SKM-1 (cell line): ENCODE measurements at regions not wholly inside any gene's neighbourhood (a gene's known extent, or its start where the extent isn't known, plus 50 kb on each side); places are given as distances from the start of the nearest gene placed in this dataset.
"Not testable (repeated sequence)": the region's sequence is repeated elsewhere in the genome, so short reads cannot be mapped to it uniquely, and the experiment has no call there.

ENCODE experiments used
- DNase-seq: peaks from one replicate; lab custom pipeline; 2025; ENCODE audit not compliant: unreplicated experiment; lab: John Stamatoyannopoulos, UW

- DNase-seq = not testable (repeated sequence)
Observed at GRCh38 chr13:79836121-79836520, 355.2 kb downstream of the NDFIP2 start.

GRCh38 chr13:79834876-79835275, 353.9 kb downstream of the NDFIP2 start:
- DNase-seq = no peak

GRCh38 chr13:79833991-79834390, 353.0 kb downstream of the NDFIP2 start:
- DNase-seq = no peak

GRCh38 chr13:79831556-79831955, 350.6 kb downstream of the NDFIP2 start:
- DNase-seq = no peak

- DNase-seq = no peak
Observed at GRCh38 chr13:79830945-79831344, 350.0 kb downstream of the NDFIP2 start.

- DNase-seq = no peak
Observed at GRCh38 chr13:79830426-79830825, 349.5 kb downstream of the NDFIP2 start.

GRCh38 chr13:79829880-79830279, 348.9 kb downstream of the NDFIP2 start:
- DNase-seq = no peak

GRCh38 chr13:79825959-79826358, 345.0 kb downstream of the NDFIP2 start:
- DNase-seq = no peak

GRCh38 chr13:79815041-79815440, 334.1 kb downstream of the NDFIP2 start:
- DNase-seq = no peak

GRCh38 chr13:79812070-79812850, 331.3 kb downstream of the NDFIP2 start:
- DNase-seq = peak; percentile 10

GRCh38 chr13:79811170-79811569, 330.2 kb downstream of the NDFIP2 start:
- no peak for DNase-seq

- no peak for DNase-seq
Observed at GRCh38 chr13:79810669-79811068, 329.7 kb downstream of the NDFIP2 start.

- DNase-seq = no peak
Observed at GRCh38 chr13:79810018-79810417, 329.1 kb downstream of the NDFIP2 start.

- DNase-seq = no peak
Observed at GRCh38 chr13:79808475-79808874, 327.5 kb downstream of the NDFIP2 start.

- no peak for DNase-seq
Observed at GRCh38 chr13:79807554-79807953, 326.6 kb downstream of the NDFIP2 start.

GRCh38 chr13:79806821-79807220, 325.9 kb downstream of the NDFIP2 start:
- DNase-seq = no peak

- no peak for DNase-seq
Observed at GRCh38 chr13:79805317-79805716, 324.4 kb downstream of the NDFIP2 start.

- DNase-seq = no peak
Observed at GRCh38 chr13:79803989-79804388, 323.0 kb downstream of the NDFIP2 start.

- no peak for DNase-seq
Observed at GRCh38 chr13:79803296-79803695, 322.3 kb downstream of the NDFIP2 start.

- DNase-seq = no peak
Observed at GRCh38 chr13:79802389-79803085, 321.6 kb downstream of the NDFIP2 start.

- DNase-seq = no peak
Observed at GRCh38 chr13:79799059-79799867, 318.3 kb downstream of the NDFIP2 start.

- no peak for DNase-seq
Observed at GRCh38 chr13:79796136-79796535, 315.2 kb downstream of the NDFIP2 start.
